ENCODE measurements at regions not wholly inside any gene's neighbourhood (a gene's known extent, or its start where the extent isn't known, plus 50 kb on each side); places are given as distances from the start of the nearest gene placed in this dataset.

DNA sequence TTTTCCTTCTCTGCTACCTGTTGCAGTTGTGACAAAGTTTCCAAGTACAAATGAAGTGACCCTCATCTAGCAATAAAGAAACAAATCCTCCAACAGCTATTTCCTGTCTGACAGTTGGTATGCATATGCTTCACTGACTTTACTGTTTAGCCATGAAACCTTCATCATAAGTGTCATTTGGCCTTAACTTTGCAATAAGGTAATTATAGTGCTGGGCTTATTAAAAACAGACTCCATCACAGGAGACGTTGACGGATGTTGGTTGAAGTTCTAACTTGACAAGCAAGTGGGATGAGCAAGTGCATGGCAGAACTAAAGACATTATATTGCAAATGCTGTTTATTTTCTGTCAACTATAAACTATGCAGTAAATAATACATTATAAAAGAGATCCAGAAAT is 425.2 kb downstream of the RPS29 start:
- Histone ChIP-seq H3K4me3 (ENCODE audit: low read length) (no peak overlapping the region), H3K27ac (ENCODE audit: low read length) (no peak overlapping the region), H3K36me3 (ENCODE audit: control insufficient read depth, insufficient read depth, low read length) (no peaks in the 10 kb centered on the region), H3K4me1 (ENCODE audit: control insufficient read depth, insufficient read depth, low read length) (no peaks in the 10 kb centered on the region), H3K27me3 (ENCODE audit: control insufficient read depth, insufficient read depth, low read length) (no peaks in the 10 kb centered on the region), H3K9me3 (ENCODE audit: control insufficient read depth, insufficient read depth, low read length) (no peaks in the 10 kb centered on the region)
- DNase-seq (ENCODE audit: low read depth, low spot score) = no peak
- no CpG with 5 or more reads among the region's 2 CpGs for WGBS (ENCODE audit: insufficient coverage, insufficient read length)

DNA sequence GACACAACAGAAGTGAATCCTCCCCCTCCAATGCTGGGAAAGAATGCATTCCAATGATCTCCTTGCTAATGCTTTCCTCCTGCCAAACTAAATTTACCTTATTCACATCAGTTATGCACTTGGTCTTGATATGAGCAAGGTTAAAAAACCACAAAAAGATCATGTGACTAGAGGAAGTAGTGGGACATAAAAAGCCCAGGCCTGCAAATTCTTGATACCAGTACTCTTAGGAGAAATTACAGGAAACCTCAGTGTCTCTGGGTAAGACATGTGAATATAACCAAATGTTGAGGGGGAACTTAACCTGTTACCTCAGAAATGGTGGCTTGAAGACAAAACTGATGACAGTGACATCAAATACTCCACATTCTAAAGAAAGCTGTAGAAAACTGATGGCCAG is 427.1 kb downstream of the RPS29 start:
- no peaks in the 10 kb centered on the region for H3K4me1 ChIP-seq (ENCODE audit: control insufficient read depth, insufficient read depth, low read length)
- H3K4me3 ChIP-seq (ENCODE audit: low read length) = no peak overlapping the region
- no peak overlapping the region for H3K27ac ChIP-seq (ENCODE audit: low read length)
- DNase-seq (ENCODE audit: low read depth, low spot score) = no peak
- no peaks in the 10 kb centered on the region for H3K27me3 ChIP-seq (ENCODE audit: control insufficient read depth, insufficient read depth, low read length)
- H3K36me3 ChIP-seq (ENCODE audit: control insufficient read depth, insufficient read depth, low read length) = no peaks in the 10 kb centered on the region
- H3K9me3 ChIP-seq (ENCODE audit: control insufficient read depth, insufficient read depth, low read length) = no peaks in the 10 kb centered on the region

DNA sequence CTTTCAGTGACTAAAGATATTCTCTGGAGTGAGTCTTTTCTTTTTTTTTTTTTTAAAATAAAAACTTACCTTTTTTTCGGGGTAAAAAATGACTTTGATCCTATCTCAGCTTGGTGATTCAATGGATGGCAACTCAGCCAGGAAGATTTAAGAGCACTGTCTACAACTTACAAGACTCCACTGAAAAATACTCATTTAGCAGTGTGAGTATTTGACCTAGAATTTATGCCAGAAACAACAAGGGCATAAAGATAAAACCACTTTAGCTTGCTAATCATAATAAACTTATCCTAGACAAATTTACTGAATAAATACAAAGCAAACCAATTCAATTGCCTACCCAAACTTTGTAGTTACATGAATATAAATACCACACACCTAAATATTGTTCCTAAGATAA is 446.6 kb downstream of the RPS29 start:
- no peak for DNase-seq (ENCODE audit: low read depth, low spot score)
- Histone ChIP-seq H3K27ac (ENCODE audit: low read length) (no peak overlapping the region), H3K4me3 (ENCODE audit: low read length) (no peak overlapping the region), H3K27me3 (ENCODE audit: control insufficient read depth, insufficient read depth, low read length) (no peaks in the 10 kb centered on the region), H3K4me1 (ENCODE audit: control insufficient read depth, insufficient read depth, low read length) (no peaks in the 10 kb centered on the region), H3K36me3 (ENCODE audit: control insufficient read depth, insufficient read depth, low read length) (no peaks in the 10 kb centered on the region), H3K9me3 (ENCODE audit: control insufficient read depth, insufficient read depth, low read length) (no peaks in the 10 kb centered on the region)
- WGBS (ENCODE audit: insufficient coverage, insufficient read length) = no CpG with 5 or more reads among the region's 1 CpG

DNA sequence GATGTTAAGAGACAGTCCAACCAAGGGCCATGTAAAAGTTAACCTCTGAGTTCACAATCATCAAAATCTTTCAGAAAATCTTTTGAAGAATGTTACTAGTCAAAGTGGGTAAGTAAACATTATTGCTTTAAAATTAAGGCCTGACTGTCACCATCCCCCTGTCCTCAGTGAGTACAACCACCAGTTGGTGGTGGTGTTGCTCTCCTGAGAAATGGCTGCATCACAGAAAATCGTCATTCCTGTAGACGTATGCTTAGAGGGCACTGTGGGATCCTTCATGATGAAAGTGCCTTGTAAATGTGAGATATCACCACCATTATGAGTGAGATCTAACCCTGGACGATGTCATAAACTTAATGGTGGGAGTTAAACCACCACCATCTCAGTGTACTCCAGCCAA is 451.2 kb downstream of the RPS29 start:
- peak; percentile 4 for DNase-seq (ENCODE audit: low read depth, low spot score)
- Histone ChIP-seq H3K27ac (ENCODE audit: low read length) (no peak overlapping the region), H3K4me1 (ENCODE audit: control insufficient read depth, insufficient read depth, low read length) (no peaks in the 10 kb centered on the region), H3K27me3 (ENCODE audit: control insufficient read depth, insufficient read depth, low read length) (no peaks in the 10 kb centered on the region), H3K9me3 (ENCODE audit: control insufficient read depth, insufficient read depth, low read length) (no peaks in the 10 kb centered on the region), H3K4me3 (ENCODE audit: low read length) (no peak overlapping the region), H3K36me3 (ENCODE audit: control insufficient read depth, insufficient read depth, low read length) (no peaks in the 10 kb centered on the region)
- WGBS (ENCODE audit: insufficient coverage, insufficient read length) = no CpG with 5 or more reads among the region's 3 CpGs

DNA sequence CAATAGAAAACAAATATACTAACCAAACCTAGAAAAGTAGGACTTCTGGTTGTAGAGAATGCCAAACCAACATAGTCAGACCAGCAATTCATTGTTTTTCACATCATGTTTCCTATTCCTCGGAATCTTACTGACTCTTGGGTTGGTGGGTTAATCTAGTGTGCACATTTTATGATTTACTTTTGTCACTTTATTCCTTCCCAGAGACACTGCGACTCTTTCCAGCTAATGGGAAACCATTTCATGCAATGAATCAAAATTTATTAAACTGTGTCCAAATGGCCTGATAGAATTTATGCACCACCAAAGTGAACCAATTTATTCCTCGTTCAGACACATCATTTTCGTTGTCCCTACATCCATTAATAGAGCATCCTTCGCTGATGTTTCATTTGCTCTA is 464.9 kb downstream of the RPS29 start:
- Histone ChIP-seq H3K9me3 (ENCODE audit: control insufficient read depth, insufficient read depth, low read length) (no peaks in the 10 kb centered on the region), H3K27me3 (ENCODE audit: control insufficient read depth, insufficient read depth, low read length) (no peaks in the 10 kb centered on the region), H3K36me3 (ENCODE audit: control insufficient read depth, insufficient read depth, low read length) (no peaks in the 10 kb centered on the region), H3K27ac (ENCODE audit: low read length) (no peak overlapping the region), H3K4me3 (ENCODE audit: low read length) (no peak overlapping the region), H3K4me1 (ENCODE audit: control insufficient read depth, insufficient read depth, low read length) (no peaks in the 10 kb centered on the region)
- no CpG with 5 or more reads among the region's 5 CpGs for WGBS (ENCODE audit: insufficient coverage, insufficient read length)
- no peak for DNase-seq (ENCODE audit: low read depth, low spot score)

DNA sequence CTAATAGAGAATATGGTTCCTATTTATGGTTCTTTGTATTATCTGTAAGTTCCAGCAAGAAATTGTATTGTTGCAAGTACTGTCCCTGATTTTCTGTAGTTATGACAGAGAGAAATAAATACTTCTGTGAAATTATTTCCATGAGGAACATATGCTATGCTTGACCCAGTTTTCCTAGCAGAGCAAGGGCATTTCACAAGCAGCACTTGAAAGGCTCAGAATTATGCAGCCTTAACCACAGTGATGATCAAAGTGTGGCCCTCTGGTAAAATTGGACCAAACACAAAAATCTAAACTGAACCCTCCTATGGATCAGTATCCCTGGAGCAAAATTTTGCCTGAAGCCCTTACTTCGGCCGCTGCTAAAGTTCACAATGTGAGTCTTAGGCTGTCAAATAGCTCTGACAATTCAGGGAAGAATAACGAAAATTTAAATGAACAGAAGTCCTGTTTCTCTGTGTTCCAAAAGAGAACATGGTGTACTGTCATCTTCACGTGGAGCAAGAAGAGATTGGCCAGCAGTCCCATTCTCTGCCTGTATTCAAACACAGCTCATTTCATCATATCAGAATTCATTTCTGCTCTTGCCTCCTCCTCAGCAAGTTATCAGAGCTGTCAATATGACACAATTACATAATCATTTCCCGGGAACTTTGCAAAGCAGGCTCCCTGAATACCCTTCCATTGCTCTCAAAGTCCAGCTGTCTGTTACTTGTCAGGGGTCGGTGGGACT is 471.9 kb downstream of the RPS29 start:
- no CpG with 5 or more reads among the region's 6 CpGs for WGBS (ENCODE audit: insufficient coverage, insufficient read length)
- H3K36me3 ChIP-seq (ENCODE audit: control insufficient read depth, insufficient read depth, low read length) = no peaks in the 10 kb centered on the region
- no peaks in the 10 kb centered on the region for H3K27me3 ChIP-seq (ENCODE audit: control insufficient read depth, insufficient read depth, low read length)
- H3K4me3 ChIP-seq (ENCODE audit: low read length) = no peak overlapping the region
- no peaks in the 10 kb centered on the region for H3K4me1 ChIP-seq (ENCODE audit: control insufficient read depth, insufficient read depth, low read length)
- DNase-seq (ENCODE audit: low read depth, low spot score) = no peak
- H3K27ac ChIP-seq (ENCODE audit: low read length) = no peak overlapping the region
- no peaks in the 10 kb centered on the region for H3K9me3 ChIP-seq (ENCODE audit: control insufficient read depth, insufficient read depth, low read length)

DNA sequence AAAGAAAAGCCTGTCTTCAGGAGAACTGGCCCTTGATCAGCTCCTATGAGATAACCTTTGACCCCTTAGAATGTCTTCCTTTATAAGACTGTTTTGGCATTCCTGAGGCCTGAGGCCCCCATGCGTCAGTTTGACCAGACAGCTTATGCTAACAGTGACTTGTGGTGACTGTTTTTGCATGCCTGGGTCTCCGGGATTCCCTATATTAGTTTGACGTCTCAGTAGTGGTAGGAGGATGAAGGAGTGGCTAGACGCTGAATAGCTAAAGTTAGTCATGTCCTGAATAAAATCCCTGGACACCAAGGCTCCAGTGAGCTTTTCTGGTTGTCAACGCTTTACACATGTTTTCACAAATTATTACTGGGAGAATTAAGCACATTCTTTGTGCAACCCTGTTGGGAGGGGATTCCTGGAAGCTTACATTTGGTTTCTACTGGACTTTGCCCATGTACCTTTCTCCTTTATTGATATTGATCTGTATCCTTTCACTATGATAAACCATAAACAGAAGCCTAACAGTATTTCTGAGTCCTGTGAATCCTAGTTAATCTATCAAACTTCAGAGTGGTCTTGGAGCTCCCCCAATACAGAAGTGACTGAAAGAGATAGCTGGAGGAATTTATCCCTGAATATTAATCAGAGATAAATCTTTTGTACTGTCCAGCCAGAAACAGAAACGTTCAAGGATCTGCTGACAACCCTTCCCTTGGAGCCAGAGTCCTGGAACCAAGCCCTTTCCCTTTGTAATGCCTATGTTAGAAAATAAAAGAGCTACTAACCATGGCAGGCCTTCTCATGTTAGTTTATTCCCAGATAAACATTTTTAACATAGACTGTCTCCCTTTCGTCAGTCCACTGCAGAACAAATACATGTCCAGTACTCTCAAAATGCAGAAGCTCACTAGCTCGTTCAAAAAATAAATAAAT is 479.2 kb downstream of the RPS29 start:
- Histone ChIP-seq H3K4me1 (ENCODE audit: control insufficient read depth, insufficient read depth, low read length) (no peaks in the 10 kb centered on the region), H3K27me3 (ENCODE audit: control insufficient read depth, insufficient read depth, low read length) (no peaks in the 10 kb centered on the region), H3K9me3 (ENCODE audit: control insufficient read depth, insufficient read depth, low read length) (no peaks in the 10 kb centered on the region), H3K4me3 (ENCODE audit: low read length) (no peak overlapping the region), H3K27ac (ENCODE audit: low read length) (no peak overlapping the region), H3K36me3 (ENCODE audit: control insufficient read depth, insufficient read depth, low read length) (no peaks in the 10 kb centered on the region)
- WGBS (ENCODE audit: insufficient coverage, insufficient read length) = no CpG with 5 or more reads among the region's 8 CpGs
- DNase-seq (ENCODE audit: low read depth, low spot score) = no peak

DNA sequence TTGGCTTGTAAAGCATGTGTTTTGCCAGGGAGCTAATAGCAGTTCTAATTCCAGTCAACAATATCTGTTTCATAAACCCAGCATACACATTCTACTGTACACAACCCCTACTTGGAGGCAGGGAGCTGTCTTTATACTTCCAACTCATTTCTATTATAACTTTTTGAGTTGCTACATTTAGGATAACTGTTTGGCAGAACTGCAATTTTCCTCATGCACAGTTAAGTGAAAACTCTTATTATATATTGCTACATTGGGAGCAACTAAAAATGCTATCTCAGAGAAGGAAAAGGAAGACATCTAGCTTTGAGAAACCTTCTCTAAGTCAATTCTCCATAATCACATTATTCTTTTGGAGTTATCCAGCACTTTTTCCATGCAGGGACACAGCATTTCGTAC is 480.2 kb downstream of the RPS29 start:
- H3K27me3 ChIP-seq (ENCODE audit: control insufficient read depth, insufficient read depth, low read length) = no peaks in the 10 kb centered on the region
- H3K9me3 ChIP-seq (ENCODE audit: control insufficient read depth, insufficient read depth, low read length) = no peaks in the 10 kb centered on the region
- no CpG with 5 or more reads among the region's 1 CpG for WGBS (ENCODE audit: insufficient coverage, insufficient read length)
- H3K4me1 ChIP-seq (ENCODE audit: control insufficient read depth, insufficient read depth, low read length) = no peaks in the 10 kb centered on the region
- no peak overlapping the region for H3K27ac ChIP-seq (ENCODE audit: low read length)
- no peak for DNase-seq (ENCODE audit: low read depth, low spot score)
- H3K36me3 ChIP-seq (ENCODE audit: control insufficient read depth, insufficient read depth, low read length) = no peaks in the 10 kb centered on the region
- no peak overlapping the region for H3K4me3 ChIP-seq (ENCODE audit: low read length)

DNA sequence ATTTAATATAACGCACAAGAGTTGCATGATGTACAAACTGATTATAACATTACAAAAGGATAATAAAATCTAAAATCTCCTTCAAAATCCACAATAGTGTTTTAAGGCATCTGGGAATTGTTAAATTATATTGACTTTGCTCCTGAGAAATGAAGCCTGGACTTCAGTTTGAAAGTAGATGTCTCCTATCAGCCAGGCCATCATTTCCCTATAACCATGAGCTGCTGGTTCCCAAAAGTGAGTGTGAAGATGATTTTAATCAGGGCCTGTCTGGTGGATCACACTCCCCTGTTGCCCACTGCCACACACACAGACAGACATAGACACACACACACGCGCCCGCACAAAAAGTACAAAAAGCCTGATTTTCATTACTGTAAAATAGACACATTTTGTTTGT is 480.7 kb downstream of the RPS29 start:
- 100% methylated on average over 1 of the region's 4 CpGs for WGBS (ENCODE audit: insufficient coverage, insufficient read length)

DNA sequence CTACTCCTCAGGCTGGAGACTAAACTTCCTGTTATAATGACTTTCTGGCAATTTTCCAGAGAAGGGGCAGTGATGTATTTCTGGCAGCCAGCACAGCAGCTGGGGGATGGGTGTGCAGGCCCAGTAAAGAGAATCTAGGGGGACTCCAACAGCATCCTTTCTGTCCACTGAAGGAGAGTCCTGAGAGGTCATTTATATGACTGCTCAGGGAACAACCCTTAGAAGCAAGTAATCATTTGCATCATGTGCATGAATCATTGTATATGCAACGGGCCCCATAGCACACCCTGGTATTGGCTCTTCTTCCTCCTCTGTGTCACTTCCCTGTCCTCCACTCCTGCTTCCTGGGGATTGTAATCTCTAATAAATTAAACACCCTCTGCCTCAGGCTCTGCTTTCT is 493.8 kb downstream of the RPS29 start:
- DNase-seq (ENCODE audit: low read depth, low spot score) = no peak
- Histone ChIP-seq H3K27ac (ENCODE audit: low read length) (no peak overlapping the region), H3K4me1 (ENCODE audit: control insufficient read depth, insufficient read depth, low read length) (no peaks in the 10 kb centered on the region), H3K4me3 (ENCODE audit: low read length) (no peak overlapping the region), H3K36me3 (ENCODE audit: control insufficient read depth, insufficient read depth, low read length) (no peaks in the 10 kb centered on the region), H3K9me3 (ENCODE audit: control insufficient read depth, insufficient read depth, low read length) (no peaks in the 10 kb centered on the region), H3K27me3 (ENCODE audit: control insufficient read depth, insufficient read depth, low read length) (no peaks in the 10 kb centered on the region)
- WGBS (ENCODE audit: insufficient coverage, insufficient read length) = no CpG with 5 or more reads among the region's 1 CpG

More for the DNA sequence above, 480.7 kb downstream of the RPS29 start:
- Histone ChIP-seq H3K4me1 (ENCODE audit: control insufficient read depth, insufficient read depth, low read length) (no peaks in the 10 kb centered on the region), H3K9me3 (ENCODE audit: control insufficient read depth, insufficient read depth, low read length) (no peaks in the 10 kb centered on the region), H3K27me3 (ENCODE audit: control insufficient read depth, insufficient read depth, low read length) (no peaks in the 10 kb centered on the region), H3K36me3 (ENCODE audit: control insufficient read depth, insufficient read depth, low read length) (no peaks in the 10 kb centered on the region), H3K4me3 (ENCODE audit: low read length) (no peak overlapping the region), H3K27ac (ENCODE audit: low read length) (no peak overlapping the region)
- DNase-seq (ENCODE audit: low read depth, low spot score) = no peak

All from iPS DF 6.9 (cell line).